ENCODE measurements at regions not wholly inside any gene's neighbourhood (a gene's known extent, or its start where the extent isn't known, plus 50 kb on each side); places are given as distances from the start of the nearest gene placed in this dataset.

DNA sequence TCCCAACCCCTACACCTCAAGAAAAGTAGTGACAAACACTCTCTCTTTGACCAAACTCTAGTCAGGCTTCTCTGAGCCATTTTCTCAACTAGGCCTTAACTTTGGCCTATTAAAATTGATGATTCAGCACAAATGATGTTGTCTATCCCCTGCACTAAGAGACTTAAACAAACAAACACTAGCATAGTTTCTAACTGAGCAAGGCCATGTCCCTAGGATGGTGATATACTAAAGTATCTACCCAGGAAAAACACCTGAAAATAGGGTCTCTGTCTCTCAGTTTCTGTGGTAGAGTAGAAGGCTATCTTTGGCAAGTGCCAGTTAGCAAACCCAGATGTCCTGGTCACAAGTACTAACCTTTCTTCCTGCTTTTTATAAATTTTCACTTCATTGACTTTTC lies 219.7 kb upstream of the ANO3 start:
- TF ChIP-seq, protein P1, sequence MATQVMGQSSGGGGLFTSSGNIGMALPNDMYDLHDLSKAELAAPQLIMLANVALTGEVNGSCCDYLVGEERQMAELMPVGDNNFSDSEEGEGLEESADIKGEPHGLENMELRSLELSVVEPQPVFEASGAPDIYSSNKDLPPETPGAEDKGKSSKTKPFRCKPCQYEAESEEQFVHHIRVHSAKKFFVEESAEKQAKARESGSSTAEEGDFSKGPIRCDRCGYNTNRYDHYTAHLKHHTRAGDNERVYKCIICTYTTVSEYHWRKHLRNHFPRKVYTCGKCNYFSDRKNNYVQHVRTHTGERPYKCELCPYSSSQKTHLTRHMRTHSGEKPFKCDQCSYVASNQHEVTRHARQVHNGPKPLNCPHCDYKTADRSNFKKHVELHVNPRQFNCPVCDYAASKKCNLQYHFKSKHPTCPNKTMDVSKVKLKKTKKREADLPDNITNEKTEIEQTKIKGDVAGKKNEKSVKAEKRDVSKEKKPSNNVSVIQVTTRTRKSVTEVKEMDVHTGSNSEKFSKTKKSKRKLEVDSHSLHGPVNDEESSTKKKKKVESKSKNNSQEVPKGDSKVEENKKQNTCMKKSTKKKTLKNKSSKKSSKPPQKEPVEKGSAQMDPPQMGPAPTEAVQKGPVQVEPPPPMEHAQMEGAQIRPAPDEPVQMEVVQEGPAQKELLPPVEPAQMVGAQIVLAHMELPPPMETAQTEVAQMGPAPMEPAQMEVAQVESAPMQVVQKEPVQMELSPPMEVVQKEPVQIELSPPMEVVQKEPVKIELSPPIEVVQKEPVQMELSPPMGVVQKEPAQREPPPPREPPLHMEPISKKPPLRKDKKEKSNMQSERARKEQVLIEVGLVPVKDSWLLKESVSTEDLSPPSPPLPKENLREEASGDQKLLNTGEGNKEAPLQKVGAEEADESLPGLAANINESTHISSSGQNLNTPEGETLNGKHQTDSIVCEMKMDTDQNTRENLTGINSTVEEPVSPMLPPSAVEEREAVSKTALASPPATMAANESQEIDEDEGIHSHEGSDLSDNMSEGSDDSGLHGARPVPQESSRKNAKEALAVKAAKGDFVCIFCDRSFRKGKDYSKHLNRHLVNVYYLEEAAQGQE (IDR thresholded peaks at IDR 0.05; ENCODE audit: insufficient read depth in 1 of 2, low read depth in 2 of 2, low read length in 1 of 2) = no peak
- TF ChIP-seq POLR2AphosphoS5 (IDR thresholded peaks at IDR 0.05; ENCODE audit: low read depth, low read length) (no peak), TCF7L2 (IDR thresholded peaks at IDR 0.05; ENCODE audit: low read depth, low read length) (no peak), SIN3A (IDR thresholded peaks at IDR 0.05; ENCODE audit: borderline replicate concordance, insufficient read depth, low read depth, low read length) (no peak)
- TF ChIP-seq, protein P2, sequence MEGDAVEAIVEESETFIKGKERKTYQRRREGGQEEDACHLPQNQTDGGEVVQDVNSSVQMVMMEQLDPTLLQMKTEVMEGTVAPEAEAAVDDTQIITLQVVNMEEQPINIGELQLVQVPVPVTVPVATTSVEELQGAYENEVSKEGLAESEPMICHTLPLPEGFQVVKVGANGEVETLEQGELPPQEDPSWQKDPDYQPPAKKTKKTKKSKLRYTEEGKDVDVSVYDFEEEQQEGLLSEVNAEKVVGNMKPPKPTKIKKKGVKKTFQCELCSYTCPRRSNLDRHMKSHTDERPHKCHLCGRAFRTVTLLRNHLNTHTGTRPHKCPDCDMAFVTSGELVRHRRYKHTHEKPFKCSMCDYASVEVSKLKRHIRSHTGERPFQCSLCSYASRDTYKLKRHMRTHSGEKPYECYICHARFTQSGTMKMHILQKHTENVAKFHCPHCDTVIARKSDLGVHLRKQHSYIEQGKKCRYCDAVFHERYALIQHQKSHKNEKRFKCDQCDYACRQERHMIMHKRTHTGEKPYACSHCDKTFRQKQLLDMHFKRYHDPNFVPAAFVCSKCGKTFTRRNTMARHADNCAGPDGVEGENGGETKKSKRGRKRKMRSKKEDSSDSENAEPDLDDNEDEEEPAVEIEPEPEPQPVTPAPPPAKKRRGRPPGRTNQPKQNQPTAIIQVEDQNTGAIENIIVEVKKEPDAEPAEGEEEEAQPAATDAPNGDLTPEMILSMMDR (IDR thresholded peaks at IDR 0.05) = no peak
- CTCF ChIA-PET = no interaction called here
- no peak overlapping the region for H3K27ac ChIP-seq (ENCODE audit: low read length)
- no peaks in the 10 kb centered on the region for H3K36me3 ChIP-seq (ENCODE audit: control insufficient read depth, insufficient read depth, low read length)
- H3K9me3 ChIP-seq (ENCODE audit: control insufficient read depth, insufficient read depth, low read depth, low read length) = no peaks in the 10 kb centered on the region; the same call in 1 of the 2 replicates
- POLR2A ChIA-PET = no interaction called here
- no peaks in the 10 kb centered on the region for H3K27me3 ChIP-seq (ENCODE audit: control insufficient read depth, insufficient read depth, low read length)
- H3K4me1 ChIP-seq (ENCODE audit: control insufficient read depth, insufficient read depth, low read length) = no peaks in the 10 kb centered on the region
- H3K4me3 ChIP-seq (ENCODE audit: low read depth in 2 of 2, low read length in 2 of 2) = no peak overlapping the region
- in situ Hi-C loops (cut with HindIII; ENCODE audit: low pct_unique_long_range_greater_than_20kb, low sequenced_read_pairs) = no loop called here
- ATAC-seq (no peak), DNase-seq (ENCODE audit: low read depth, low spot score) (no peak)
- BruUV-seq (replicated peaks) = no TSS peak
- intact Hi-C loops (cut with micrococcal nuclease; ENCODE audit: unreplicated experiment) = no loop called here

DNA sequence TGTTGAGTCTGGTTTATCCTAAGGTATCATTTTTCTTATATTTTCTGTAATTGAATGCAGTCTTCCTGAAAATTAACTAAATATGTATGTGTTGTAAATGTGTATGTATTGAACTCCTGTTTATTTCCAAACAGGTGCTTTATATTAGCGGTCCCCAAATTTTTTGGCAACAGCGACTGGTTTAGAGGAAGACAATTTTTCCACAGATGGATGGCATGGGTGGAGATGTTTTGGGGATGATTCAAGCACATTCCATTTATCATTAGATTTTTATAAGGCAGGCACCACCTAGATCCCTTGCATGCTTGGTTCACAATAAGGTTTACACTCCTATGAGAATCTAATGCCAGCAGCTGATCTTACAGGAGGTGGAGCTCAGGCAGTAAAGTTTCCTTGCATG lies 210.5 kb upstream of the ANO3 start:
- Histone ChIP-seq H3K9me3 (ENCODE audit: control insufficient read depth, insufficient read depth, low read depth, low read length) (no peaks in the 10 kb centered on the region), H3K4me1 (ENCODE audit: control insufficient read depth, insufficient read depth, low read length) (no peaks in the 10 kb centered on the region), H3K27ac (ENCODE audit: low read length) (no peak overlapping the region), H3K27me3 (ENCODE audit: control insufficient read depth, insufficient read depth, low read length) (no peaks in the 10 kb centered on the region), H3K36me3 (ENCODE audit: control insufficient read depth, insufficient read depth, low read length) (no peaks in the 10 kb centered on the region), H3K4me3 (ENCODE audit: low read depth in 2 of 2, low read length in 2 of 2) (no peak overlapping the region)
- ATAC-seq (no peak), DNase-seq (ENCODE audit: low read depth, low spot score) (no peak)
- intact Hi-C loops (cut with micrococcal nuclease; ENCODE audit: unreplicated experiment) = no loop called here
- ChIA-PET POLR2A (no interaction called here), CTCF (no interaction called here)
- TF ChIP-seq TCF7L2 (IDR thresholded peaks at IDR 0.05; ENCODE audit: low read depth, low read length) = no peak
- TF ChIP-seq, protein P1 (IDR thresholded peaks at IDR 0.05; ENCODE audit: insufficient read depth in 1 of 2, low read depth in 2 of 2, low read length in 1 of 2) = no peak
- TF ChIP-seq, protein P2 (IDR thresholded peaks at IDR 0.05) = no peak
- in situ Hi-C loops (cut with HindIII; ENCODE audit: low pct_unique_long_range_greater_than_20kb, low sequenced_read_pairs) = no loop called here
- BruUV-seq (replicated peaks) = no TSS peak
